ENCODE measurements at regions not wholly inside any gene's neighbourhood (a gene's known extent, or its start where the extent isn't known, plus 50 kb on each side); places are given as distances from the start of the nearest gene placed in this dataset.

DNA sequence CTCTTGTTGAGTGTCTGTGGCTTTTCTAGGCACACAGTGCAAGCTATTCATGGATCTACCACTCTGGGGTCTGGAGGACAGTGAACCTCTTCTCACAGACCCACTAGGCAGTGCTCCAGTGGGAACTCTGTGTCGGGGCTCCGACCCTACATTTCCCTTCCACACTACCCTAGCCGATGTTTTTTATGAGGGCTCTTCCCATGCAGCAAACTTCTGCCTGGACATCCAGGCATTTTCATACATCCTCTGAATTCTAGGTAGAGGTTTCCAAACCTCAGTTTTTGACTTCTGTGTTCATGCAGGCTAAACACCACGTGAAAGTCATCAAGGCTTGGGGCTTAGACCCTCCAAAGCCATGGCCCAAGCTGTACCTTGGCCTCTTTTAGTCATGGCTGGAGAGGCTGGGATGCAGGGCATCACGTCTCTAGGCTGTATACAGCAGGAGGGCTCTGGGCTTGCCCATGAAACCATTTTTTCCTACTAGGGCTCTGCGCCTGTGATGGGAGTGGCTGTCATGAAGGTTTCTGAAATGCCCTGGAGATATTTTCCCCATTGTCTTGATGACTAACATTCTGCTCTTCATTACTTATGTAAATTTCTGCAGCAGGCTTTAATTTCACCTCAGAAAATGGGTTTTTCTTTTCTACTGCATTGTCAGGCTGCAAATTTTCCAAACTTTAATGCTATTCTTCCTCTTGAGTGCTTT, 249.8 kb upstream of the CPEB2 start:
- no peak for DNase-seq (ENCODE audit: low read depth)
- H3K4me3 ChIP-seq (ENCODE audit: low read depth, low read length): no peak overlapping the region
- TF ChIP-seq, protein P1, sequence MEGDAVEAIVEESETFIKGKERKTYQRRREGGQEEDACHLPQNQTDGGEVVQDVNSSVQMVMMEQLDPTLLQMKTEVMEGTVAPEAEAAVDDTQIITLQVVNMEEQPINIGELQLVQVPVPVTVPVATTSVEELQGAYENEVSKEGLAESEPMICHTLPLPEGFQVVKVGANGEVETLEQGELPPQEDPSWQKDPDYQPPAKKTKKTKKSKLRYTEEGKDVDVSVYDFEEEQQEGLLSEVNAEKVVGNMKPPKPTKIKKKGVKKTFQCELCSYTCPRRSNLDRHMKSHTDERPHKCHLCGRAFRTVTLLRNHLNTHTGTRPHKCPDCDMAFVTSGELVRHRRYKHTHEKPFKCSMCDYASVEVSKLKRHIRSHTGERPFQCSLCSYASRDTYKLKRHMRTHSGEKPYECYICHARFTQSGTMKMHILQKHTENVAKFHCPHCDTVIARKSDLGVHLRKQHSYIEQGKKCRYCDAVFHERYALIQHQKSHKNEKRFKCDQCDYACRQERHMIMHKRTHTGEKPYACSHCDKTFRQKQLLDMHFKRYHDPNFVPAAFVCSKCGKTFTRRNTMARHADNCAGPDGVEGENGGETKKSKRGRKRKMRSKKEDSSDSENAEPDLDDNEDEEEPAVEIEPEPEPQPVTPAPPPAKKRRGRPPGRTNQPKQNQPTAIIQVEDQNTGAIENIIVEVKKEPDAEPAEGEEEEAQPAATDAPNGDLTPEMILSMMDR (IDR thresholded peaks at IDR 0.05; ENCODE audit: low read depth, low read length, missing control alignments): no peak

DNA sequence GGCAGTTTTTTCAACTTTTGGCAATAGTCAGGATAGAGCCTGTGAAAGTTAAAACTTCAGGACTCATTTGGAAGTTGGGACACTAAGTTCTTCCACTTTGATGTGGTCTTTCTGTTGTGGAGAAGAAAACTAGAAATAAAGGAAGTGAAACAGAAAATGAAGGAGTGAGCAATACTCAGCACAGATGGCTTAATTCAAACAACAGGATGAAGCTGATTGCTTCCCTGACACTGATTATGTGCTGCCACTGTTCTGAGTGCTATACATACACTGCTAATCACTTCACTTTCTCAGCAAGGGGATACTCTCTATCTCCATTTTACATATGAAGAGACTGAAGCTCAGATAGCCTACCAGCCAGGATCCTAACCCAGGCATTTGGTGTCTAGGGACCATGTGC, 235.1 kb upstream of the CPEB2 start:
- H3K4me3 ChIP-seq (ENCODE audit: low read depth, low read length): no peak overlapping the region
- DNase-seq (ENCODE audit: low read depth): no peak
- TF ChIP-seq, protein P1 (IDR thresholded peaks at IDR 0.05; ENCODE audit: low read depth, low read length, missing control alignments): no peak

DNA sequence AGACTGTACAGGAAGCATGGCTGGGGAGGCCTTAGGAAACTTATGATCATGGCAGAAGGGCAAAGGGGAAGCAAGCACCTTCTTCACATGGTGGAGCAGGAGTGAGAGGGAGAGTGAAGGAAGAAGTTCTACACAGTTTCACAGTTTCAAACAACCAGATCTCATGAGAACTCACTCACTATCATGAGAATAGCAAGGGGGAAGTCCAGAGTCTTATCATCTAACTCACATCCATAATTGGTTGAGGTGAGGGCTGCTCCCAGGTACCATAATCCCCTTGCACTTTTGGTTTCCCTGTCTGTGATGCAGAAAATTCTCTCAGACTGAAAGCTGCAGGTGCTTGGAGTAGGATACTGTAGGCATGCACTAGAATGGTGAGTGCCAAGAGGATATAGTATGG, 233.8 kb upstream of the CPEB2 start:
- H3K4me3 ChIP-seq (ENCODE audit: low read depth, low read length): no peak overlapping the region
- TF ChIP-seq, protein P1 (IDR thresholded peaks at IDR 0.05; ENCODE audit: low read depth, low read length, missing control alignments): no peak
- DNase-seq (ENCODE audit: low read depth): no peak

DNA sequence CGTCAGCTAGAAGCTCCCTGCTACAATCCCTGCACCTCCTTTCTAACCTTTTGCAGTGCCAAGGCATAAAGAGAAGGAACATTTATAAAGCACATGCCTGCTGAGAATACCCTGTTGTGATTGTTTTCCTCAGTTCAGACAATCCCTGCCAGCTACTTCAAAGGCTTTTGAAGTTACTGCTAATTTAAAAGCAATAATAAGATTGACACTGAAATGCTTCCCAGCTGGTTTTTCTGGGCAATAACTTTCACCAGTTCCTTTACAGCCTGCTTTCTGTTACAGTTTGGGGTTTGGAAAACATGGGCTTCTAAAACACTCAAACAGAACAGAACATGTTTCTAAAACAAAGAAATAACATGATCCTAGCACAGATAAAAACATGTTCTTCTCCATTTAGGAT, 232.3 kb upstream of the CPEB2 start:
- H3K4me3 ChIP-seq (ENCODE audit: low read depth, low read length): no peak overlapping the region
- no peak for DNase-seq (ENCODE audit: low read depth)
- TF ChIP-seq, protein P1 (IDR thresholded peaks at IDR 0.05; ENCODE audit: low read depth, low read length, missing control alignments): no peak

DNA sequence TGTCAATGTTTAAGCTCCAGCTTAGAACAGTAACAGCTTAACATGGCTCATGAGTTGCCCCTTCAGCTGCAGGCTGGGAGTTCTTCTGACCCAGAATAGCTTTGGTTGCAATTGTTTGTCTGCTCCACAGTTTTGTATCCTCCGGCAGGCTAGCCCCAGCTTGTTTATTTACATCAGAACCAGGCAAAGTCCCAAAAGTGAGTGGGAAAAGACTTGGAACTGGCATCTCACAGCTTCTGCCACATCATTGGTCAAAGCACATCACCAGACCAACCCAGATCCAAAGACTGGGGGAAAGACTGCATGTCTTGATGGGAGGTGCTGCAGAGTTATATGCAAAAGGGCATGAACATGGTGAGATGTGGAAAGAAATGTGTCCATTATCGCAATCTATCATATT, 231.2 kb upstream of the CPEB2 start:
- TF ChIP-seq, protein P1 (IDR thresholded peaks at IDR 0.05; ENCODE audit: low read depth, low read length, missing control alignments): no peak
- no peak overlapping the region for H3K4me3 ChIP-seq (ENCODE audit: low read depth, low read length)
- DNase-seq (ENCODE audit: low read depth): no peak

DNA sequence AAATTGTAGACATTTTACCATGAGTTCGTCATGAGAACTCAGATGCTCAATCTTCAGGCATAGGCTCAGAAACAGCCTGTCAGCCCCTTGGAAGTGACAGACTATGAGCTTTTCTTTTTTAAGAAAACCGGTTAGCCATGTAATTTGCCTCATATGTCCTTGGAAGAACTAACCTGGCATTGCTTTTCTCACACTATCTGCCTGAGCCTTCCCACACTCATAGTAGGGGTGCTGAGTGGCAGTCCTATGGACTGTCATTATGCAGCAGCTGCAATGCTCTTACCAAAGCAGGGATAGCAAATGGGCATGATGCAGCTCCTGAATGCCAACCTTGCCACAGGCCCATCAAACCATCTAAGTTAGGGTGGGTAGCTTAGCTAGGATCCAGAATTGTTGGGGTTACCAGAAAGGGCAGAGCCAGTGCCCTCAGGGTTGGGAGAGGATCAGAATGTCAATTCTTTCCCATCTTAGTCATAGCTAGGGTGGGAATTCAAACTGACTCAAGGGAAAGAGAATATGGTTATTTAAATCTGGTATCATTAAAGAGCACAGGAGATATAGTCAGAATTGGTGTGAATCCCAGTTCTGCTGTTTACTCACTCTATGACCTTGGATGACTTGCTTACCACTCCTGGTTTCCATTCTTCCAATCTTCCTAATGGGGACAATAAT, 230.6 kb upstream of the CPEB2 start:
- TF ChIP-seq, protein P1 (IDR thresholded peaks at IDR 0.05; ENCODE audit: low read depth, low read length, missing control alignments): no peak
- H3K4me3 ChIP-seq (ENCODE audit: low read depth, low read length): no peak overlapping the region
- no peak for DNase-seq (ENCODE audit: low read depth)

DNA sequence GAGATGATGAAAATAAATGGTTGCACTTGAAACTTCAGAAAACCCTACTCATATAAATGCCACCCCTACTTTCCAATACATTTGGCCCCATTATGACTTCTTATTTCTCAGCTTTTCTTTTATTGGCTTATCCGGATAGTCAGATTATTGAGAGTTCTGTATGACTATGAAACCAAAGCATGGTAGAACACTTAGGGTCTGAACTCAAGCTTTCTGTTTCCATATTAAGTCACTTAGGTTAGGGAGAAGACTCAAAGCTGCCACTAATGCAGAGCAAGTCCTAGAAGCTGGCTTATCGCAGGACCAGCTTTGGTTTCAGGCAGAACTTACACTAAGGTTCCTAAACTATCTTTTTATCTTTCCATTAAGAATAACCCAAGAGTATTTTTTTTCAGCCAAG, 229.9 kb upstream of the CPEB2 start:
- TF ChIP-seq, protein P1 (IDR thresholded peaks at IDR 0.05; ENCODE audit: low read depth, low read length, missing control alignments): no peak
- no peak overlapping the region for H3K4me3 ChIP-seq (ENCODE audit: low read depth, low read length)
- DNase-seq (ENCODE audit: low read depth): no peak

Measured in GM12864 (cell line).